NCI-H2107 treated with DMSO at 0.1 percent for 48 hours (cell line): ENCODE measurements at regions not wholly inside any gene's neighbourhood (a gene's known extent, or its start where the extent isn't known, plus 50 kb on each side); places are given as distances from the start of the nearest gene placed in this dataset.

Experiments
- DNase-seq: peaks from one replicate; lab custom pipeline; 2025; ENCODE audit not compliant: unreplicated experiment; lab: John Stamatoyannopoulos, UW

GRCh38 chr17:34420900-34421299, 57.9 kb upstream of the CCL1 start:
- DNase-seq: no peak

- DNase-seq: peak; percentile 88
Observed at GRCh38 chr17:34420254-34420766, 57.3 kb upstream of the CCL1 start.

GRCh38 chr17:34416116-34416515, 53.1 kb upstream of the CCL1 start:
- no peak for DNase-seq

GRCh38 chr17:34414339-34414738, 51.3 kb upstream of the CCL1 start:
- peak; percentile 49 for DNase-seq

GRCh38 chr17:34413443-34414119, 50.5 kb upstream of the CCL1 start:
- no peak for DNase-seq

GRCh38 chr17:34412965-34413441, 50.0 kb upstream of the CCL1 start:
- no peak for DNase-seq
